SU-DHL-6 (cell line): ENCODE measurements at regions not wholly inside any gene's neighbourhood (a gene's known extent, or its start where the extent isn't known, plus 50 kb on each side); places are given as distances from the start of the nearest gene placed in this dataset.

Experiments used
- CTCF ChIP-seq: fragments of 200-600 bp; sonication (generic); IDR thresholded peaks from one replicate; pipeline ENCODE4 v1.5.1; 2017; ENCODE audit warnings: antibody characterized with exemption, mild to moderate bottlenecking, low read length, moderate library complexity; ENCODE audit not compliant: insufficient read depth, poor library complexity, severe bottlenecking
- EZH2phosphoT487 ChIP-seq: fragments of 200-600 bp; sonication (generic), shearing (Covaris generic); conservative IDR thresholded peaks from 2 replicates; pipeline ENCODE4 v1.6.1; 2018; ENCODE audit warnings: mild to moderate bottlenecking, antibody characterized with exemption, low read length, moderate library complexity, mixed read lengths

- TF ChIP-seq CTCF (no peak), EZH2phosphoT487 (no peak)
Observed at GRCh38 chr10:78584681-78585080, 484.1 kb upstream of the ZMIZ1 start.
